NCI-H2171 treated with DMSO at 0.1 percent for 48 hours (cell line): ENCODE measurements at regions not wholly inside any gene's neighbourhood (a gene's known extent, or its start where the extent isn't known, plus 50 kb on each side); places are given as distances from the start of the nearest gene placed in this dataset.
"Not testable (repeated sequence)": the region's sequence is repeated elsewhere in the genome, so short reads cannot be mapped to it uniquely, and the experiment has no call there.

Experiments used
- DNase-seq: peaks from one replicate; lab custom pipeline; 2025; lab: John Stamatoyannopoulos, UW

GRCh38 chr18:60013148-60013547, 113.4 kb downstream of the PMAIP1 start:
- DNase-seq, result not testable (repeated sequence)

- DNase-seq, result no peak
Measured at GRCh38 chr18:60010984-60011383, 111.2 kb downstream of the PMAIP1 start.

GRCh38 chr18:60010513-60010912, 110.7 kb downstream of the PMAIP1 start:
- DNase-seq, result no peak

GRCh38 chr18:60007661-60008060, 107.9 kb downstream of the PMAIP1 start:
- no peak for DNase-seq

GRCh38 chr18:60003610-60004185, 103.9 kb downstream of the PMAIP1 start:
- no peak for DNase-seq

GRCh38 chr18:59996370-59996966, 96.7 kb downstream of the PMAIP1 start:
- peak; percentile 73 for DNase-seq

- DNase-seq, result peak; percentile 90
Measured at GRCh38 chr18:59994357-59994756, 94.6 kb downstream of the PMAIP1 start.

GRCh38 chr18:59993560-59993959, 93.8 kb downstream of the PMAIP1 start:
- DNase-seq, result no peak

- no peak for DNase-seq
Measured at GRCh38 chr18:59990121-59990823, 90.5 kb downstream of the PMAIP1 start.

GRCh38 chr18:59988098-59988706, 88.4 kb downstream of the PMAIP1 start:
- peak; percentile 70 for DNase-seq

GRCh38 chr18:59987102-59987501, 87.3 kb downstream of the PMAIP1 start:
- DNase-seq, result no peak

GRCh38 chr18:59986139-59986538, 86.3 kb downstream of the PMAIP1 start:
- peak; percentile 34 for DNase-seq

GRCh38 chr18:59985289-59985688, 85.5 kb downstream of the PMAIP1 start:
- DNase-seq, result no peak

- no peak for DNase-seq
Measured at GRCh38 chr18:59983506-59983905, 83.7 kb downstream of the PMAIP1 start.

- DNase-seq, result no peak
Measured at GRCh38 chr18:59980188-59980637, 80.4 kb downstream of the PMAIP1 start.

GRCh38 chr18:59971871-59972428, 72.2 kb downstream of the PMAIP1 start:
- no peak for DNase-seq

GRCh38 chr18:59971144-59971543, 71.3 kb downstream of the PMAIP1 start:
- not testable (repeated sequence) for DNase-seq

- not testable (repeated sequence) for DNase-seq
Measured at GRCh38 chr18:59969477-59970028, 69.8 kb downstream of the PMAIP1 start.

- no peak for DNase-seq
Measured at GRCh38 chr18:59968583-59968982, 68.8 kb downstream of the PMAIP1 start.

- no peak for DNase-seq
Measured at GRCh38 chr18:59967878-59968277, 68.1 kb downstream of the PMAIP1 start.

GRCh38 chr18:59966913-59967312, 67.1 kb downstream of the PMAIP1 start:
- DNase-seq, result no peak

GRCh38 chr18:59963229-59963628, 63.4 kb downstream of the PMAIP1 start:
- DNase-seq, result no peak
